Limb (tissue), 2 donors: ENCODE measurements at regions not wholly inside any gene's neighbourhood (a gene's known extent, or its start where the extent isn't known, plus 50 kb on each side); places are given as distances from the start of the nearest gene placed in this dataset.
"Not testable (repeated sequence)": the region's sequence is repeated elsewhere in the genome, so short reads cannot be mapped to it uniquely, and the experiment has no call there.

Experiments
- DNase-seq, 2 donors: peaks; one replicate each; pipeline ENCODE4 v3.0.0-alpha.2; 2016; ENCODE audit errors: extremely low spot score in 2 of 2

GRCh38 chr9:74083681-74084433 lies 413.3 kb upstream of the RORB start:
- DNase-seq: no peak

GRCh38 chr9:74085384-74086037 lies 411.6 kb upstream of the RORB start:
- not testable (repeated sequence) for DNase-seq

GRCh38 chr9:74090921-74091320 lies 406.2 kb upstream of the RORB start:
- DNase-seq: not testable (repeated sequence)

GRCh38 chr9:74092491-74092834 lies 404.7 kb upstream of the RORB start:
- DNase-seq: no peak

GRCh38 chr9:74094037-74094436 lies 403.1 kb upstream of the RORB start:
- DNase-seq: not testable (repeated sequence)

GRCh38 chr9:74094766-74095165 lies 402.4 kb upstream of the RORB start:
- DNase-seq: no peak

GRCh38 chr9:74095925-74096324 lies 401.2 kb upstream of the RORB start:
- DNase-seq: no peak

- DNase-seq: no peak
Measured at GRCh38 chr9:74096420-74096819, 400.7 kb upstream of the RORB start.

GRCh38 chr9:74100042-74100441 lies 397.1 kb upstream of the RORB start:
- no peak for DNase-seq

- not testable (repeated sequence) for DNase-seq
Measured at GRCh38 chr9:74102148-74102547, 395.0 kb upstream of the RORB start.

- DNase-seq: no peak
Measured at GRCh38 chr9:74102702-74103101, 394.4 kb upstream of the RORB start.

GRCh38 chr9:74107692-74108091 lies 389.4 kb upstream of the RORB start:
- DNase-seq: no peak

- DNase-seq: no peak
Measured at GRCh38 chr9:74115976-74116375, 381.2 kb upstream of the RORB start.

GRCh38 chr9:74117151-74117550 lies 380.0 kb upstream of the RORB start:
- no peak for DNase-seq

- DNase-seq: no peak
Measured at GRCh38 chr9:74117731-74118130, 379.4 kb upstream of the RORB start.

- DNase-seq: no peak
Measured at GRCh38 chr9:74120061-74120460, 377.1 kb upstream of the RORB start.

- no peak for DNase-seq
Measured at GRCh38 chr9:74120470-74120869, 376.7 kb upstream of the RORB start.

- no peak for DNase-seq
Measured at GRCh38 chr9:74122216-74122615, 374.9 kb upstream of the RORB start.

GRCh38 chr9:74122661-74123060 lies 374.5 kb upstream of the RORB start:
- no peak for DNase-seq

- DNase-seq: no peak
Measured at GRCh38 chr9:74125941-74126340, 371.2 kb upstream of the RORB start.

GRCh38 chr9:74132986-74133385 lies 364.1 kb upstream of the RORB start:
- DNase-seq: no peak

GRCh38 chr9:74133921-74134320 lies 363.2 kb upstream of the RORB start:
- DNase-seq: no peak

GRCh38 chr9:74138182-74138581 lies 359.0 kb upstream of the RORB start:
- DNase-seq: no peak
